OCI-LY1 (cell line): ENCODE measurements at regions not wholly inside any gene's neighbourhood (a gene's known extent, or its start where the extent isn't known, plus 50 kb on each side); places are given as distances from the start of the nearest gene placed in this dataset.
"Not testable (repeated sequence)": the region's sequence is repeated elsewhere in the genome, so short reads cannot be mapped to it uniquely, and the experiment has no call there.

ENCODE experiments used
- CTCF ChIP-seq: fragments of 200-600 bp; sonication (generic), shearing (Covaris generic); IDR thresholded peaks from 2 replicates; pipeline ENCODE4 v1.5.1; 2017; ENCODE audit warnings: mild to moderate bottlenecking, antibody characterized with exemption, low read length, moderate library complexity, mixed read lengths
- EZH2 ChIP-seq: fragments of 200-600 bp; sonication (generic), shearing (Covaris generic); IDR thresholded peaks from 2 replicates; pipeline ENCODE4 v1.8.0; 2017; ENCODE audit warnings: borderline replicate concordance, mixed run types, mild to moderate bottlenecking, antibody characterized with exemption, low read length, moderate library complexity, mixed read lengths

GRCh38 chrX:1053600-1053999, 158.8 kb downstream of the CRLF2 start:
- TF ChIP-seq EZH2, CTCF: not testable (repeated sequence)
